Coronary artery (tissue), 2 donors: ENCODE measurements at regions not wholly inside any gene's neighbourhood (a gene's known extent, or its start where the extent isn't known, plus 50 kb on each side); places are given as distances from the start of the nearest gene placed in this dataset.
"Not testable (repeated sequence)": the region's sequence is repeated elsewhere in the genome, so short reads cannot be mapped to it uniquely, and the experiment has no call there.

ENCODE experiments used
- DNase-seq: peaks from one replicate; pipeline ENCODE4 v3.0.0-alpha.2; 2017; ENCODE audit warnings: low spot score
- H3K27ac ChIP-seq, 2 donors: fragments of 200-600 bp; sonication (generic); one replicate each; pipeline ENCODE4 v1.5.1; 2016 to 2019
- H3K4me3 ChIP-seq: fragments of 200-600 bp; sonication (generic); 2 replicates; pipeline ENCODE4 v1.5.1; 2016; ENCODE audit warnings: mild to moderate bottlenecking, moderate library complexity
- CTCF ChIP-seq: fragments of 200-600 bp; sonication (generic); IDR thresholded peaks from one replicate; pipeline ENCODE4 v1.5.1; 2019; ENCODE audit warnings: antibody characterized with exemption

- no peak overlapping the region for H3K4me3 ChIP-seq
- TF ChIP-seq CTCF, result no peak
- no peak overlapping the region for H3K27ac ChIP-seq
- DNase-seq, result no peak
Measured at GRCh38 chr14:87386524-87386923, 606.5 kb downstream of the GALC start.

GRCh38 chr14:87380054-87380453 is 612.9 kb downstream of the GALC start:
- H3K27ac ChIP-seq, result no peak overlapping the region
- TF ChIP-seq CTCF, result no peak
- no peak for DNase-seq
- no peak overlapping the region for H3K4me3 ChIP-seq

- Histone ChIP-seq H3K27ac (no peak overlapping the region), H3K4me3 (no peak overlapping the region)
- no peak for TF ChIP-seq CTCF
- DNase-seq, result no peak
Measured at GRCh38 chr14:87368751-87369150, 624.2 kb downstream of the GALC start.

GRCh38 chr14:87360246-87360645 is 632.7 kb downstream of the GALC start:
- not testable (repeated sequence) for H3K27ac ChIP-seq, H3K4me3 ChIP-seq, DNase-seq

- no peak for DNase-seq
- TF ChIP-seq CTCF, result no peak
Measured at GRCh38 chr14:87351007-87351406, 642.0 kb downstream of the GALC start.

GRCh38 chr14:87349921-87350320 is 643.1 kb downstream of the GALC start:
- Histone ChIP-seq H3K27ac (no peak overlapping the region), H3K4me3 (no peak overlapping the region)
- DNase-seq, result no peak
- no peak for TF ChIP-seq CTCF

More at GRCh38 chr14:87351007-87351406, 642.0 kb downstream of the GALC start:
- no peak overlapping the region for H3K4me3 ChIP-seq
- no peak overlapping the region for H3K27ac ChIP-seq

- Histone ChIP-seq H3K27ac (no peak overlapping the region), H3K4me3 (no peak overlapping the region)
- no peak for DNase-seq
- no peak for TF ChIP-seq CTCF
Measured at GRCh38 chr14:87343652-87344051, 649.3 kb downstream of the GALC start.

GRCh38 chr14:87334997-87335685 is 657.8 kb downstream of the GALC start:
- no peak for DNase-seq
- Histone ChIP-seq H3K4me3 (no peak overlapping the region), H3K27ac (no peak overlapping the region)
- TF ChIP-seq CTCF, result no peak
